22Rv1 (cell line): ENCODE measurements at regions not wholly inside any gene's neighbourhood (a gene's known extent, or its start where the extent isn't known, plus 50 kb on each side); places are given as distances from the start of the nearest gene placed in this dataset.

ENCODE experiments used
- CTCF ChIP-seq: fragments of 450-650 bp; IDR thresholded peaks from 2 replicates; pipeline ENCODE4 v1.5.1; 2017; ENCODE audit warnings: mild to moderate bottlenecking
- ZFX ChIP-seq: fragments of 450-650 bp; IDR thresholded peaks from 2 replicates; pipeline ENCODE4 v1.6.1; 2017; ENCODE audit warnings: antibody characterized with exemption, borderline replicate concordance

GRCh38 chr10:10804998-10805740 lies 212.5 kb upstream of the CELF2 start:
- TF ChIP-seq CTCF (no peak), ZFX (no peak)
